ENCODE measurements at regions not wholly inside any gene's neighbourhood (a gene's known extent, or its start where the extent isn't known, plus 50 kb on each side); places are given as distances from the start of the nearest gene placed in this dataset.
A peak's percentile ranks its signal among the peaks of the same experiment; 100 is the strongest.
"Not testable (repeated sequence)": the region's sequence is repeated elsewhere in the genome, so short reads cannot be mapped to it uniquely, and the experiment has no call there.

DNA sequence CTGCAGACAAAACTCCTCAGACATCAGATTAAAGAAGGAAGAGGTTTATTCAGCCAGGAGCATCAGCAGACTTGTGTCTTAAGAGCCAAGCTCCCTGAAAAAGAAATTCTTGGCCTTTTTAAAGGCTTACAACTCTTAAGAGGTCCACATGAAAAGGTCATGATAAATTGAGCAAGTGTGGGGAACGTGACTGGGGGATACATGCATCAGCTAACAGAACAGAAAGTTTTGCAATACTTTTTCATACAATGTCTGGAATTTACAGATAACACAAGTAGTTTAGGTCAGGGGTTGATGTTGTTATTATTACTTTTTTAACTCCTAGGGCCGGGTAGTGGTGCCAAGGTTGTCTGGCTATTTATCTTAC, 55.6 kb upstream of the RBMX start:
- H3K27ac ChIP-seq = peak overlapping the region in 1 of 10 donors; percentile 50

GRCh38 chrX:136935533-136936182, 55.1 kb upstream of the RBMX start:
- DNase-seq; H3K36me3 ChIP-seq; H3K9me3 ChIP-seq; ATAC-seq; intact Hi-C loops (cut with DNase I); H3K27me3 ChIP-seq; H3K4me1 ChIP-seq: not testable (repeated sequence)
- 74 to 90% methylated on average over 16 of the region's 16 CpGs for WGBS, 2 donors
- H3K27ac ChIP-seq = peak overlapping the region in 1 of 10 donors; percentile 50
- H3K4me3 ChIP-seq = peak overlapping the region in 1 of 10 donors; percentile 1

More for the DNA sequence above, 55.6 kb upstream of the RBMX start:
- H3K4me3 ChIP-seq = no peak overlapping the region
- ATAC-seq = no peak
- no peak for DNase-seq
- H3K36me3 ChIP-seq = no peaks in the 10 kb centered on the region
- 78 to 88% methylated on average over 2 of the region's 2 CpGs for WGBS, 2 donors
- H3K27me3 ChIP-seq = no peaks in the 10 kb centered on the region
- intact Hi-C loops (cut with DNase I) = no loop called here
- no peaks in the 10 kb centered on the region for H3K9me3 ChIP-seq
- H3K4me1 ChIP-seq = no peaks in the 10 kb centered on the region
- TF ChIP-seq, protein P1, sequence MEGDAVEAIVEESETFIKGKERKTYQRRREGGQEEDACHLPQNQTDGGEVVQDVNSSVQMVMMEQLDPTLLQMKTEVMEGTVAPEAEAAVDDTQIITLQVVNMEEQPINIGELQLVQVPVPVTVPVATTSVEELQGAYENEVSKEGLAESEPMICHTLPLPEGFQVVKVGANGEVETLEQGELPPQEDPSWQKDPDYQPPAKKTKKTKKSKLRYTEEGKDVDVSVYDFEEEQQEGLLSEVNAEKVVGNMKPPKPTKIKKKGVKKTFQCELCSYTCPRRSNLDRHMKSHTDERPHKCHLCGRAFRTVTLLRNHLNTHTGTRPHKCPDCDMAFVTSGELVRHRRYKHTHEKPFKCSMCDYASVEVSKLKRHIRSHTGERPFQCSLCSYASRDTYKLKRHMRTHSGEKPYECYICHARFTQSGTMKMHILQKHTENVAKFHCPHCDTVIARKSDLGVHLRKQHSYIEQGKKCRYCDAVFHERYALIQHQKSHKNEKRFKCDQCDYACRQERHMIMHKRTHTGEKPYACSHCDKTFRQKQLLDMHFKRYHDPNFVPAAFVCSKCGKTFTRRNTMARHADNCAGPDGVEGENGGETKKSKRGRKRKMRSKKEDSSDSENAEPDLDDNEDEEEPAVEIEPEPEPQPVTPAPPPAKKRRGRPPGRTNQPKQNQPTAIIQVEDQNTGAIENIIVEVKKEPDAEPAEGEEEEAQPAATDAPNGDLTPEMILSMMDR (IDR thresholded peaks at IDR 0.05) = no peak

- H3K4me1 ChIP-seq; H3K36me3 ChIP-seq; H3K4me3 ChIP-seq; H3K27ac ChIP-seq; ATAC-seq; DNase-seq; H3K9me3 ChIP-seq; intact Hi-C loops (cut with DNase I); H3K27me3 ChIP-seq: not testable (repeated sequence)
- WGBS, 2 donors = 75 to 79% methylated on average over 8 of the region's 8 CpGs
Observed at GRCh38 chrX:136934652-136935051, 54.1 kb upstream of the RBMX start.

DNA sequence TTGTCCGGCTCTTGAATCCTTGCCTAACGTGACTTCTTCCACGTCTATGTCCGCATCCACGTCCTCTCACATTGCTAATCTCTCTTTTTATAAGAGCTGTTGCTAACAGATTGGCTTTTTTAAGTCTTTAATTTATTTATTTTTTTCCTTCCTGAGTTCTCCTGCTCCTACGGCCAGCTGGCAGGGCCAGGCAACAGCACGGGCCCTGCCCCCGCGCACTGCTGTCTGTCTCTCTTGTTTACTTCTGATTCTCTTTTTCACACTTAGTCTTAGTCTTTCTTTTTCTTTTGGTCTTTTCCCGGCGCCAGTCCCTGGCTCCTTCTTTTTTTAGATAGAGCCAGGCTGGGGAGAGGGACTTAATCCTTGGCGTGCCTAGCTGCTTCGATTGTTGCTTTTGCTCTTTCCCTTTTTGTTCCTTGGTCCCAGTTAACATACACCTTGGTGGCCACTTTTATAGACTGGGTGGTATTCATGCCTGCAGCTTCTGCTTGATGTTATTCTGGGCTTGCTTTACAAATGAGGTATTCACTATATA, 53.2 kb upstream of the RBMX start:
- Histone ChIP-seq H3K9me3 (no peaks in the 10 kb centered on the region), H3K27me3 (no peaks in the 10 kb centered on the region), H3K27ac (no peak overlapping the region), H3K36me3 (no peaks in the 10 kb centered on the region), H3K4me1 (no peaks in the 10 kb centered on the region), H3K4me3 (peak overlapping the region in 4 of 10 donors; percentile 7 to 31 (median 25))
- intact Hi-C loops (cut with DNase I) = no loop called here
- WGBS, 2 donors = 58 to 64% methylated on average over 13 of the region's 13 CpGs
- ATAC-seq (no peak), DNase-seq (no peak)
- TF ChIP-seq, protein P1 (IDR thresholded peaks at IDR 0.05) = no peak

- Histone ChIP-seq H3K9me3 (no peaks in the 10 kb centered on the region), H3K36me3 (no peaks in the 10 kb centered on the region), H3K27me3 (no peaks in the 10 kb centered on the region), H3K4me1 (no peaks in the 10 kb centered on the region), H3K4me3 (no peak overlapping the region), H3K27ac (no peak overlapping the region)
- ATAC-seq (no peak), DNase-seq (no peak)
- WGBS, 2 donors = 90 to 94% methylated on average over 6 of the region's 6 CpGs
- intact Hi-C loops (cut with DNase I) = no loop called here
- TF ChIP-seq, protein P1 (IDR thresholded peaks at IDR 0.05) = no peak
Observed at GRCh38 chrX:136931661-136932060, 51.1 kb upstream of the RBMX start.

Measured in heart right ventricle (tissue), 16 donors.